RWPE2 (cell line): ENCODE measurements at regions not wholly inside any gene's neighbourhood (a gene's known extent, or its start where the extent isn't known, plus 50 kb on each side); places are given as distances from the start of the nearest gene placed in this dataset.
A peak's percentile ranks its signal among the peaks of the same experiment; 100 is the strongest.

ENCODE experiments used
- ATAC-seq: fragments of 200-7000 bp; cut with Tn5 transposase; 3 replicates; pipeline ENCODE4 v1.9.1; 2021; ENCODE audit warnings: low read depth
- DNase-seq: peaks from one replicate; pipeline ENCODE4 v3.0.0-alpha.2; 2020; ENCODE audit warnings: low spot score
- H3K27ac ChIP-seq: fragments of 450-650 bp; 2 replicates; pipeline ENCODE4 v1.5.1; 2017; ENCODE audit warnings: mild to moderate bottlenecking; ENCODE audit not compliant: poor library complexity, severe bottlenecking
- H3K27me3 ChIP-seq: fragments of 250-450 bp; sonication (Bioruptor Pico); 2 replicates; pipeline ENCODE4 v1.5.1; 2021; ENCODE audit warnings: mild to moderate bottlenecking, moderate library complexity; ENCODE audit not compliant: insufficient read depth, poor library complexity, severe bottlenecking
- H3K36me3 ChIP-seq: fragments of 250-450 bp; sonication (Bioruptor Pico); 2 replicates; pipeline ENCODE4 v1.5.1; 2020; ENCODE audit warnings: low read depth, mild to moderate bottlenecking, moderate library complexity
- H3K4me1 ChIP-seq: fragments of 250-450 bp; sonication (Bioruptor Pico); 2 replicates; pipeline ENCODE4 v1.5.1; 2021; ENCODE audit warnings: mild to moderate bottlenecking, moderate library complexity; ENCODE audit not compliant: insufficient read depth, poor library complexity, severe bottlenecking
- H3K4me3 ChIP-seq: fragments of 250-450 bp; sonication (Bioruptor Pico); 2 replicates; pipeline ENCODE4 v1.5.1; 2021; ENCODE audit warnings: mild to moderate bottlenecking, moderate library complexity; ENCODE audit not compliant: severe bottlenecking
- H3K9me3 ChIP-seq: fragments of 250-450 bp; sonication (Bioruptor Pico); 2 replicates; pipeline ENCODE4 v1.5.1; 2021; ENCODE audit warnings: mild to moderate bottlenecking, moderate library complexity; ENCODE audit not compliant: severe bottlenecking
- CTCF ChIP-seq: fragments of 450-650 bp; IDR thresholded peaks from one replicate; pipeline ENCODE4 v1.5.1; 2017; ENCODE audit warnings: mild to moderate bottlenecking, moderate library complexity; ENCODE audit not compliant: poor library complexity, severe bottlenecking

GRCh38 chr1:47576758-47577115, 138.9 kb downstream of the FOXD2 start:
- H3K4me1 ChIP-seq: no peaks in the 10 kb centered on the region
- no peak for DNase-seq

GRCh38 chr1:47577303-47578025, 139.6 kb downstream of the FOXD2 start:
- no peak for ATAC-seq
- no peaks in the 10 kb centered on the region for H3K9me3 ChIP-seq

More at GRCh38 chr1:47576758-47577115, 138.9 kb downstream of the FOXD2 start:
- Histone ChIP-seq H3K27ac (no peak overlapping the region), H3K36me3 (no peaks in the 10 kb centered on the region), H3K4me3 (no peak overlapping the region), H3K27me3 (no peaks in the 10 kb centered on the region), H3K9me3 (no peaks in the 10 kb centered on the region)
- no peak for ATAC-seq
- TF ChIP-seq CTCF: no peak

GRCh38 chr1:47578026-47578720, 140.3 kb downstream of the FOXD2 start:
- no peaks in the 10 kb centered on the region for H3K4me1 ChIP-seq
- H3K27me3 ChIP-seq: no peaks in the 10 kb centered on the region
- ATAC-seq (no peak), DNase-seq (peak; percentile 25)
- no peak for TF ChIP-seq CTCF
- H3K27ac ChIP-seq: no peak overlapping the region
- H3K9me3 ChIP-seq: no peaks in the 10 kb centered on the region
- H3K36me3 ChIP-seq: no peaks in the 10 kb centered on the region
- H3K4me3 ChIP-seq: no peak overlapping the region

More at GRCh38 chr1:47577303-47578025, 139.6 kb downstream of the FOXD2 start:
- Histone ChIP-seq H3K36me3 (no peaks in the 10 kb centered on the region), H3K27me3 (no peaks in the 10 kb centered on the region), H3K4me3 (no peak overlapping the region), H3K4me1 (no peaks in the 10 kb centered on the region), H3K27ac (no peak overlapping the region)
- TF ChIP-seq CTCF: no peak
- DNase-seq: peak; percentile 33

- H3K27ac ChIP-seq: no peak overlapping the region
- H3K4me3 ChIP-seq: no peak overlapping the region
- peaks cover 3% of the 10 kb centered on the region for H3K4me1 ChIP-seq
- H3K36me3 ChIP-seq: no peaks in the 10 kb centered on the region
- H3K27me3 ChIP-seq: no peaks in the 10 kb centered on the region
- no peaks in the 10 kb centered on the region for H3K9me3 ChIP-seq
- no peak for ATAC-seq
- peak; percentile 9 for DNase-seq
- no peak for TF ChIP-seq CTCF
Measured at GRCh38 chr1:47578721-47579419, 141.0 kb downstream of the FOXD2 start.
